ENCODE measurements at regions not wholly inside any gene's neighbourhood (a gene's known extent, or its start where the extent isn't known, plus 50 kb on each side); places are given as distances from the start of the nearest gene placed in this dataset.

- no peak for DNase-seq (ENCODE audit: low read depth, low spot score)
These were observed 131.9 kb downstream of the ADAMTS15 start for GRCh38 chr11:130580372-130580771.

GRCh38 chr11:130580891-130581492, 132.5 kb downstream of the ADAMTS15 start:
- DNase-seq (ENCODE audit: low read depth, low spot score), result no peak
- H3K4me3 ChIP-seq (ENCODE audit: low read length), result no peak overlapping the region

More at GRCh38 chr11:130580372-130580771, 131.9 kb downstream of the ADAMTS15 start:
- no peak overlapping the region for H3K4me3 ChIP-seq (ENCODE audit: low read length)

- H3K4me3 ChIP-seq (ENCODE audit: low read length), result no peak overlapping the region
- no peak for DNase-seq (ENCODE audit: low read depth, low spot score)
These were observed 133.2 kb downstream of the ADAMTS15 start for GRCh38 chr11:130581646-130582045.

- no peak for DNase-seq (ENCODE audit: low read depth, low spot score)
- H3K4me3 ChIP-seq (ENCODE audit: low read length), result no peak overlapping the region
These were observed 133.7 kb downstream of the ADAMTS15 start for GRCh38 chr11:130582176-130582575.

- H3K4me3 ChIP-seq (ENCODE audit: low read length), result no peak overlapping the region
- DNase-seq (ENCODE audit: low read depth, low spot score), result no peak
These were observed 134.5 kb downstream of the ADAMTS15 start for GRCh38 chr11:130582981-130583380.

GRCh38 chr11:130583801-130584211, 135.4 kb downstream of the ADAMTS15 start:
- DNase-seq (ENCODE audit: low read depth, low spot score), result no peak
- H3K4me3 ChIP-seq (ENCODE audit: low read length), result no peak overlapping the region

GRCh38 chr11:130585545-130585944, 137.1 kb downstream of the ADAMTS15 start:
- no peak for DNase-seq (ENCODE audit: low read depth, low spot score)
- H3K4me3 ChIP-seq (ENCODE audit: low read length), result no peak overlapping the region

GRCh38 chr11:130587658-130588057, 139.2 kb downstream of the ADAMTS15 start:
- no peak for DNase-seq (ENCODE audit: low read depth, low spot score)

GRCh38 chr11:130588471-130588870, 140.0 kb downstream of the ADAMTS15 start:
- DNase-seq (ENCODE audit: low read depth, low spot score), result no peak

More at GRCh38 chr11:130587658-130588057, 139.2 kb downstream of the ADAMTS15 start:
- no peak overlapping the region for H3K4me3 ChIP-seq (ENCODE audit: low read length)

GRCh38 chr11:130592056-130592455, 143.6 kb downstream of the ADAMTS15 start:
- DNase-seq (ENCODE audit: low read depth, low spot score), result no peak
- H3K4me3 ChIP-seq (ENCODE audit: low read length), result no peak overlapping the region

More at GRCh38 chr11:130588471-130588870, 140.0 kb downstream of the ADAMTS15 start:
- H3K4me3 ChIP-seq (ENCODE audit: low read length), result no peak overlapping the region

- DNase-seq (ENCODE audit: low read depth, low spot score), result no peak
- no peak overlapping the region for H3K4me3 ChIP-seq (ENCODE audit: low read length)
These were observed 144.6 kb downstream of the ADAMTS15 start for GRCh38 chr11:130593064-130593463.

- no peak overlapping the region for H3K4me3 ChIP-seq (ENCODE audit: low read length)
- DNase-seq (ENCODE audit: low read depth, low spot score), result no peak
These were observed 150.0 kb downstream of the ADAMTS15 start for GRCh38 chr11:130598433-130598832.

GRCh38 chr11:130599073-130599654, 150.7 kb downstream of the ADAMTS15 start:
- no peak for DNase-seq (ENCODE audit: low read depth, low spot score)
- no peak overlapping the region for H3K4me3 ChIP-seq (ENCODE audit: low read length)

- no peak for DNase-seq (ENCODE audit: low read depth, low spot score)
- no peak overlapping the region for H3K4me3 ChIP-seq (ENCODE audit: low read length)
These were observed 151.7 kb downstream of the ADAMTS15 start for GRCh38 chr11:130600139-130600538.

GRCh38 chr11:130600616-130601015, 152.2 kb downstream of the ADAMTS15 start:
- DNase-seq (ENCODE audit: low read depth, low spot score), result no peak
- no peak overlapping the region for H3K4me3 ChIP-seq (ENCODE audit: low read length)

GRCh38 chr11:130601141-130601540, 152.7 kb downstream of the ADAMTS15 start:
- H3K4me3 ChIP-seq (ENCODE audit: low read length), result no peak overlapping the region
- DNase-seq (ENCODE audit: low read depth, low spot score), result no peak

- H3K4me3 ChIP-seq (ENCODE audit: low read length), result no peak overlapping the region
- no peak for DNase-seq (ENCODE audit: low read depth, low spot score)
These were observed 153.5 kb downstream of the ADAMTS15 start for GRCh38 chr11:130601764-130602460.

GRCh38 chr11:130602641-130603334, 154.3 kb downstream of the ADAMTS15 start:
- no peak for DNase-seq (ENCODE audit: low read depth, low spot score)
- no peak overlapping the region for H3K4me3 ChIP-seq (ENCODE audit: low read length)

- no peak for DNase-seq (ENCODE audit: low read depth, low spot score)
- H3K4me3 ChIP-seq (ENCODE audit: low read length), result no peak overlapping the region
These were observed 155.0 kb downstream of the ADAMTS15 start for GRCh38 chr11:130603335-130603906.
